ENCODE measurements at regions not wholly inside any gene's neighbourhood (a gene's known extent, or its start where the extent isn't known, plus 50 kb on each side); places are given as distances from the start of the nearest gene placed in this dataset.

- TF ChIP-seq CTCF (IDR thresholded peaks at IDR 0.05; ENCODE audit: low read depth, low read length), result no peak
- no peak for TF ChIP-seq EZH2phosphoT487 (IDR thresholded peaks at IDR 0.05; ENCODE audit: low read depth)
Observed at GRCh38 chr10:21165489-21165888, 268.4 kb upstream of the NEBL start.

All from OCI-LY3 (cell line).